GM12872 (cell line): ENCODE measurements at regions not wholly inside any gene's neighbourhood (a gene's known extent, or its start where the extent isn't known, plus 50 kb on each side); places are given as distances from the start of the nearest gene placed in this dataset.

Source experiments
- CTCF ChIP-seq: IDR thresholded peaks from 3 replicates; pipeline ENCODE4 v1.5.1; 2011; ENCODE audit warnings: low read depth, mild to moderate bottlenecking, low read length, moderate library complexity; ENCODE audit not compliant: insufficient read depth

DNA sequence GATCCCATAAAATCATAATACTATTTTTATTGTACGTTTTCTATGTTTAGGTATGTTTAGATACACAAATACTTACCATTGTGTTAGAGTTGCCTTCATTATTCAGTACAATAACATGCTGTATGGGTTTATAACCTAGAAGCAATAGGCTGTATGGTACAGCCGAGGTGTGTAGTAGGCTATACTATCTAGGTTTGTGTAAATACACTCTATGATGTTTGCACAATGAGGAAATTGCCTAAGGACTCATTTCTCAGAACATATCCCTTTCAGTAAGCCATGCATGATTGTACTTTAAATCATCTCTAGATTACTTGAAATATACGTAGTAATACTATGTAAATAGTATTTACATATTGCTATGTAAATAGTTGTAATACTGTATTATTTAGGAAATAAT is 156.7 kb downstream of the CDCA7 start:
- TF ChIP-seq CTCF = no peak

- no peak for TF ChIP-seq CTCF
Observed at GRCh38 chr2:173511942-173512341, 157.3 kb downstream of the CDCA7 start.

GRCh38 chr2:173513107-173513727 is 158.5 kb downstream of the CDCA7 start:
- TF ChIP-seq CTCF = no peak

GRCh38 chr2:173520918-173521317 is 166.2 kb downstream of the CDCA7 start:
- no peak for TF ChIP-seq CTCF

DNA sequence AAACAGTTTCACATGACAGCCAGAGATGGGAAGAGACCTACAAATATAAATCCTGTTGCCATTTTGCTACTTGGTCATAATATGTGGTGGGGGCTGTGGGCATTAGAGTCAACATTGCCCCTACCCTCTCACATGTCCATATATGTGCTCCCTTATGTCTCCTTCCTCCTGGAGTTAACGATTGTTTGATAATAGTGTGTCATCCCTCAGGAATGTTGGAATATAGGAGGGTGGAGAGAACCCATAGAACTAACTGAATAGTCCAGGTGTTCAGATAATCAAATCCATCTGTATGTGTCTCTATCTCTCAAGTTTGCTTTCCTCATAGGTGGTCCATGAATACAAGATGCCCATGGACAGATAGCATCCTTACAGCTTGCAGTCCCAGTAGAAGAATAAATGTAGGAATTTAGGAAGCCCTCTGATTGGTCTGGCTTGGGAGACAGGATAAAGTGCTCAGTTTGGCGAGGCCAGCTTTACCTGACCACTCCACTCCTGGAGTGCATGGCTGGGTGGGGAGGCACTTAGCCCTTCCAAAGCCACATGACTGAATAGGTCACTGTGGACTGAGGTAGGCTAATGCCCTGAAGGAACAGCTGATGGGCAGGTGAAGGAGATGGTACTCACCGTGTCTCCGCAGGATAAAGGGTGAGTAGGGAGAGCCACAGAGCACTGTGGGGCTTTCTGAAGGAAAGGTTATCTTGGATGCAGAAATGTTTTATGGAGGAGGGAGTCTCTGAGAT is 166.9 kb downstream of the CDCA7 start:
- no peak for TF ChIP-seq CTCF

- TF ChIP-seq CTCF = no peak
Observed at GRCh38 chr2:173523497-173523896, 168.8 kb downstream of the CDCA7 start.

- no peak for TF ChIP-seq CTCF
Observed at GRCh38 chr2:173524256-173524955, 169.7 kb downstream of the CDCA7 start.
